ENCODE measurements at regions not wholly inside any gene's neighbourhood (a gene's known extent, or its start where the extent isn't known, plus 50 kb on each side); places are given as distances from the start of the nearest gene placed in this dataset.

DNA sequence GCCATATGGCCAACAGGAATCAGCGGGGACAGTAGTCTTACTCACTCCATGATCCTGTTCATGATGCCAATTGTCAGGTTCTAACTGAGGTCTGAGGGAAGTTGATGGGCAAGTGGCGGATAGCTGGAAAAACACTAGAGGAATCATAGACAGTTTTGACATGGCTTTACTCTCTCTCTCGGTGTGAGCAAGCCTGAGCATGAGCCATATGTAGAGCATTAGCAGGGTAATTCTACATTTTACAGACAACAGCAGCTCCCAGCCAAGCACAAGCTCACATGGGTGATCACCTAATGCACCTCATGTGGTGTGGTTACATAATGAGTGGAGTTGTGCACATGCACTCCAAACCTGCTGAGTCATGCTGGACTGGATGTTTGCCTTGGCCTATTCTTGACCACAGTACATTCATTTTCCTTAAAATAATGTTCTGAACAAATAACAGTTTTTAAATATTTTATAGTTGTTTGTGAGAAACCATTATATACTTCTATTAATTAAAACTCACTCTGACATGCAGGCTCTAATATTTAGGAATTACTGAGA is 429.2 kb downstream of the GPAT3 start:
- Histone ChIP-seq H3K9me3 (no peaks in the 10 kb centered on the region), H3K27me3 (no peaks in the 10 kb centered on the region), H3K27ac (no peak overlapping the region), H3K4me1 (no peaks in the 10 kb centered on the region), H3K36me3 (no peaks in the 10 kb centered on the region), H3K4me3 (no peak overlapping the region)
- TF ChIP-seq, protein P1, sequence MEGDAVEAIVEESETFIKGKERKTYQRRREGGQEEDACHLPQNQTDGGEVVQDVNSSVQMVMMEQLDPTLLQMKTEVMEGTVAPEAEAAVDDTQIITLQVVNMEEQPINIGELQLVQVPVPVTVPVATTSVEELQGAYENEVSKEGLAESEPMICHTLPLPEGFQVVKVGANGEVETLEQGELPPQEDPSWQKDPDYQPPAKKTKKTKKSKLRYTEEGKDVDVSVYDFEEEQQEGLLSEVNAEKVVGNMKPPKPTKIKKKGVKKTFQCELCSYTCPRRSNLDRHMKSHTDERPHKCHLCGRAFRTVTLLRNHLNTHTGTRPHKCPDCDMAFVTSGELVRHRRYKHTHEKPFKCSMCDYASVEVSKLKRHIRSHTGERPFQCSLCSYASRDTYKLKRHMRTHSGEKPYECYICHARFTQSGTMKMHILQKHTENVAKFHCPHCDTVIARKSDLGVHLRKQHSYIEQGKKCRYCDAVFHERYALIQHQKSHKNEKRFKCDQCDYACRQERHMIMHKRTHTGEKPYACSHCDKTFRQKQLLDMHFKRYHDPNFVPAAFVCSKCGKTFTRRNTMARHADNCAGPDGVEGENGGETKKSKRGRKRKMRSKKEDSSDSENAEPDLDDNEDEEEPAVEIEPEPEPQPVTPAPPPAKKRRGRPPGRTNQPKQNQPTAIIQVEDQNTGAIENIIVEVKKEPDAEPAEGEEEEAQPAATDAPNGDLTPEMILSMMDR (IDR thresholded peaks at IDR 0.05): no peak
- intact Hi-C loops (cut with DNase I; ENCODE audit: low total_unique reads): no loop called here
- DNase-seq: no peak

DNA sequence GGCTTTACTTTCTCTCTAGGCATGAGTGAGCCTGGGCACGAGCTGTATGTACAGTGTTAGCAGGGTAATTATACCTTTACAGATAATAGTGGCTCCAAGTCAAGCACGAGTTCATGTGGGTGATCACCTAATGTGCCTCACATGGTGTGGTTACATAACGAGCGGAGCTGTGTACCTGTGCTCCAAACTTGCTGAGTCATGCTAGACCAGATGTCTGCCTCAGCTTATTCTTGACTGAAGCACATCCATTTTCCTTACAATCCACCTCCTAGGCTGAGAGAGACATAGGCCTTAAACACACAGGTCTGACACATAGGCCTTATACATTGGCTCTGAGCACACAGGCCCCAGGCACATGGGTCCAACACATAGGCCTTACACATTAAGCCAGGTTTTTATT is 426.6 kb downstream of the GPAT3 start:
- Histone ChIP-seq H3K27me3 (no peaks in the 10 kb centered on the region), H3K4me3 (no peak overlapping the region), H3K36me3 (no peaks in the 10 kb centered on the region), H3K27ac (no peak overlapping the region), H3K4me1 (no peaks in the 10 kb centered on the region), H3K9me3 (no peaks in the 10 kb centered on the region)
- no peak for DNase-seq
- intact Hi-C loops (cut with DNase I; ENCODE audit: low total_unique reads): no loop called here
- TF ChIP-seq, protein P1 (IDR thresholded peaks at IDR 0.05): no peak

DNA sequence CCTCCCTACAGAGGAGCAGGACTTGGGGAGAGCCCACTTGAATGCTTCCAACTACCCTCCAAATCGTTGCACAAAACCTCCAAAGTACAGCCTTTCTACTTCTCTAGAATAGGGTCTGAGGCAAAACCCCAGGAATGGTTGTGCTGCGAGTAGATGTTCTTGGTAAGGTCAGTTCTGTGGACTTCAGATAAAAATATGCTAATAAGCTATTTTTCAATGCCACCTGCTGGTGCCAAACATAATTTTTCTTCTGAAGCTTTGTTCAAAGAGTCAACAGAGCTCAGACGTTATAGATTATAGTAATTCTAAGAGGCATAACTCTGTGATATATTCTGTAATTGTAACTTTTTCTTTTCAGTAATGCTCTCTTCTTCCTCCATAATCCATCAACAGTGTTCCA is 425.7 kb downstream of the GPAT3 start:
- DNase-seq: no peak
- TF ChIP-seq, protein P1 (IDR thresholded peaks at IDR 0.05): no peak
- Histone ChIP-seq H3K36me3 (no peaks in the 10 kb centered on the region), H3K27me3 (no peaks in the 10 kb centered on the region), H3K9me3 (no peaks in the 10 kb centered on the region), H3K4me1 (no peaks in the 10 kb centered on the region), H3K4me3 (no peak overlapping the region), H3K27ac (no peak overlapping the region)
- intact Hi-C loops (cut with DNase I; ENCODE audit: low total_unique reads): no loop called here

DNA sequence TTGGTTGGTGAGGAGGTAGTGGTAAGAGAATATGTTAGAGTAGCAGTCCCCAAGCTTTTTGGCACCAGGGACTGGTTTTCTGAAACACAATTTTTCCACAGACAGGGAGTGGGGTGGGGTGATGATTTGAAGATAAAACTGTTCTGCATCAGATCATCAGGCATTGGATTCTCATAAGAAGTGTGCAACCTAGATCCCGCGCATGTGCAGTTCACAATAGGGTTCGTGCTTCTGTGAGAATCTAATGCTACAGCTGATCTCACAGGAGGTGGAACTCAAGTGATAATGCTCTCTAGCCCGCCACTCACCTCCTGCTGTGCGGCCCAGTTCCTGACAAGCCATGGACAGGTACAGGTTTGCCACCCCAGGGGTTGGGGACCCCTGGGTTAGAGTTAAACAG is 423.3 kb downstream of the GPAT3 start:
- H3K27me3 ChIP-seq: no peaks in the 10 kb centered on the region
- TF ChIP-seq, protein P1 (IDR thresholded peaks at IDR 0.05): no peak
- DNase-seq: no peak
- no peaks in the 10 kb centered on the region for H3K9me3 ChIP-seq
- H3K27ac ChIP-seq: no peak overlapping the region
- no peak overlapping the region for H3K4me3 ChIP-seq
- H3K36me3 ChIP-seq: no peaks in the 10 kb centered on the region
- intact Hi-C loops (cut with DNase I; ENCODE audit: low total_unique reads): no loop called here
- no peaks in the 10 kb centered on the region for H3K4me1 ChIP-seq

DNA sequence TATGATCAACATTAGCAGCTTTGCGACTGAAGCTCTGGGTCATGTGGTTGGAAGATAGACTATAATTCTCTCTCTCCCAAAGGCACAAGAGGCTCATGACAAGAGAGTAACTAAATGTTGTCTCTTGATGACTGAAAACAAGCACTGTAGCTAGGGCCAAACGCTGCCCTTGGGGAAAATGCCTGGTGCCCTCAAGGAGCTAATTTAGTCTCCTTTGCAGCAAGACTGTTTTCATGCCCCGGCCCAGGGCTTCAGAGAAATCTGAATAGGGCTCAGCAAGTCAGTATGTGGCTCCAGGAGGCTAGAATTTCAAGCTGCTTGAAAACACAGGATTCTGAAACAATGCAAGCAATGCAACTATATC is 411.9 kb downstream of the GPAT3 start:
- DNase-seq: no peak
- H3K36me3 ChIP-seq: no peaks in the 10 kb centered on the region
- H3K27me3 ChIP-seq: no peaks in the 10 kb centered on the region
- intact Hi-C loops (cut with DNase I; ENCODE audit: low total_unique reads): no loop called here
- H3K4me3 ChIP-seq: no peak overlapping the region
- H3K27ac ChIP-seq: no peak overlapping the region
- no peaks in the 10 kb centered on the region for H3K9me3 ChIP-seq
- no peaks in the 10 kb centered on the region for H3K4me1 ChIP-seq
- TF ChIP-seq, protein P1 (IDR thresholded peaks at IDR 0.05): no peak
